ENCODE measurements at regions not wholly inside any gene's neighbourhood (a gene's known extent, or its start where the extent isn't known, plus 50 kb on each side); places are given as distances from the start of the nearest gene placed in this dataset.
"Not testable (repeated sequence)": the region's sequence is repeated elsewhere in the genome, so short reads cannot be mapped to it uniquely, and the experiment has no call there.

GRCh38 chr7:1348823-1349335 is 110.4 kb downstream of the MICALL2 start:
- H3K4me3 ChIP-seq (ENCODE audit: low read depth, low read length) = no peak overlapping the region
- no peak for DNase-seq (ENCODE audit: low read depth)
- TF ChIP-seq CTCF (conservative IDR thresholded peaks at IDR 0.05; ENCODE audit: low read depth, low read length) = no peak

- TF ChIP-seq CTCF (conservative IDR thresholded peaks at IDR 0.05; ENCODE audit: low read depth, low read length) = no peak
- DNase-seq (ENCODE audit: low read depth) = no peak
- H3K4me3 ChIP-seq (ENCODE audit: low read depth, low read length) = no peak overlapping the region
Measured at GRCh38 chr7:1349351-1349761, 109.9 kb downstream of the MICALL2 start.

DNA sequence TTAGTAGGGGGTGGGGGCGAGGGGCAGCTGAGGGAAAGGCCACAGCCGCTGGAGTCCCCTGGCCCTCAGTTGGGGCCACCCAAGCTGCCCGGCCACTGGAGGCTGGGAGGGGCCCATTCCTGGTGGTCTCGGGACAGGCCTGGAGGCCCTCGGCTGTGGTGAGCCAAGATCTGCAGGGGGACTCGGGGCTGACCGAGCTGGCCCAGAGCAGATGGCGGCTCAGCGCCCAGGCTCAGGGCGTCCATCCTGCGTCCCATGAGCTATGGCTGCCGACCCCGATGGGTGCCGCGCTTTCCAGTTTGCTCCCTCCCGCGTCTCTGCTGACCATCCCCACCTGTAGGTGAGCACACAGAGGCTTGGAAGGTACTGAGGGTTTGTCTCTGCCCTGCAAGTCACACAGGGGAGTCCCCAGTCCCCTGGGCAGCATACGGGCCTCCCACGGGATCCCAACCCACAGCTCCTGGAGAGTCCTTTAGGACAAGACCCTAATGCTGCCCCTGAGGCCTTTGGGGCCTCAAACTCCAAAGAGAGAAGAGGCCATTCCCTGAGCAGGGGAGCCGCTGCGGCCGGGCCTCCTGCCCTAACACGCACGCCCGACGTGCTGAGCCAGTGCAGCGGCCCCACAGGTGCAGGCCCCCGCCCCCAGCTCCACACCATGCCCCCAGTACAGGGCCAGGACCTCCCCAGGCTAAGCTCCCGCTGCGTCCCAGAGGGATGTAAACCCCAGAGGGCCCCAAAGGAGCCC is 107.2 kb downstream of the MICALL2 start:
- TF ChIP-seq CTCF (conservative IDR thresholded peaks at IDR 0.05; ENCODE audit: low read depth, low read length) = no peak
- H3K4me3 ChIP-seq (ENCODE audit: low read depth, low read length) = no peak overlapping the region
- no peak for DNase-seq (ENCODE audit: low read depth)

DNA sequence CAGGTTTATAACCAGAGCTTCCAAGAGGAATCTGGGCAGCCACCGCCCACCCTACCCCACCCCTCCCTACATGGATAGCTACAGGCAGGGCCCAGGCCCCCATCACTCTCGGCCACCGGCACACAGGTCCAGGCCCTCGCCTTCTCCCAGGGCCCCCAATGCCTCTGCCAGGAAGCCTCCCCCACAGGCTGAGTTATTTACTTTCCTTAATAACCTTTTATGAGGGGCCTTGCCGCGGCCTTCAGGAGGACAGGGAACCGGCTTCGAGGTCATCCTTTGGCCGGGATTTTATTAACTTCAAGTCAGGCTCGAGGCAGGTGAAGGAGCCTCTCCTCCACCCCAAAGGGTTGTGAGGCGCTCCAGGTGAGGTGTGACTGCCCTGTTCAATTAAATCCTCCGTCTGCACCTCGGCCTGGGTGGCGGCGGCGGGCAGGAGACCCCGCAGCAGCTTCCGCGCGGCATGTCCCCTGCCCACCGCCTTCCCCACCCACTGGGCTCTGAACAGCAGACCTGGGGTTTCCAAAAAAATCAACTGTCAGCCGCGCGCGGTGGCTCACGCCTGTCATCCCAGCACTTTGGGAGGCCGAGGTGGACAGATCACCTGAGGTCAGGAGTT is 106.5 kb downstream of the MICALL2 start:
- no peak for DNase-seq (ENCODE audit: low read depth)
- no peak for TF ChIP-seq CTCF (conservative IDR thresholded peaks at IDR 0.05; ENCODE audit: low read depth, low read length)
- H3K4me3 ChIP-seq (ENCODE audit: low read depth, low read length) = no peak overlapping the region

- H3K4me3 ChIP-seq (ENCODE audit: low read depth, low read length) = peak overlapping the region; percentile 30
- TF ChIP-seq CTCF (conservative IDR thresholded peaks at IDR 0.05; ENCODE audit: low read depth, low read length) = no peak
- DNase-seq (ENCODE audit: low read depth) = no peak
Measured at GRCh38 chr7:1354661-1355567, 104.4 kb downstream of the MICALL2 start.

DNA sequence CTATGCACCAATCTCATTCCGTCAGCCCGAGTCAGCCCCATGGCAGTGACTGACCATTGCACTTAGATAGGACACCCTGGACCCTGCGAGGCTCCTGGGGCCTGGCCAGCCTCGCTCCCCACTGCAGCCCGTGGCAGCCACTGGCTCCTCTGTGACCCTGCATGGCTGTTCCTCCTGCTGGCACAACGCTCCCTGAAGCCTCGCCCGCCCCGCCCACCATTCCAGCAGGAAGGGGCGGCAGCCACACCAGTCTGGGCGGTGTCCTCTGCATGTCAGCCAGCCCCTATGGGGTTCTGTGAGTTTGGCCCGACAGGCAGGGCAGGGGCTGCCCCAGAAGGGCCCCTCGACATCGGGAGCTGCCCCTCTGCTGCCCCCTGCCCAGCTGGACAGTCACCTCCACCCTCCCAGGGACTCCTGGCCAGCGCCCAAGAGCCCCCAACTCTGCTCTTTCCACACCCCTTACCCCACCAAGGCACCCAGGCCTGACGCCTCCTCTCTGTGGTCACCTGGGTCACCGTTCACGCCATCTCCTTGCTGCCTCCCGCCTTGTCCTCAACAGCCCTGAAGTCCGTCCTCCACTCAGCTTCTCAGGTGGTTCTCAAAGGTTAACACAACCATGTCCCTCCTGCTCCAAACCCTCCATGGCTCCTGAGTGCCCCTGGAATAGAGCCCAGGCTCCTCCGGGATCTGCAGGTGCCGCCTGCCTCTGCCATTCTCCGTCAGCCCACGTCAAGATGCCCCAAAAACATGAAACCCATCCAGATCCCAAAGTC is 103.5 kb downstream of the MICALL2 start:
- no peak for TF ChIP-seq CTCF (conservative IDR thresholded peaks at IDR 0.05; ENCODE audit: low read depth, low read length)
- peak overlapping the region; percentile 30 for H3K4me3 ChIP-seq (ENCODE audit: low read depth, low read length)
- no peak for DNase-seq (ENCODE audit: low read depth)

- DNase-seq (ENCODE audit: low read depth) = not testable (repeated sequence)
Measured at GRCh38 chr7:1356853-1357252, 102.4 kb downstream of the MICALL2 start.

GRCh38 chr7:1357260-1357600 is 102.0 kb downstream of the MICALL2 start:
- DNase-seq (ENCODE audit: low read depth); H3K4me3 ChIP-seq (ENCODE audit: low read depth, low read length): not testable (repeated sequence)

More at GRCh38 chr7:1356853-1357252, 102.4 kb downstream of the MICALL2 start:
- H3K4me3 ChIP-seq (ENCODE audit: low read depth, low read length) = not testable (repeated sequence)
